Neural cell (in vitro differentiated cells): ENCODE measurements at regions not wholly inside any gene's neighbourhood (a gene's known extent, or its start where the extent isn't known, plus 50 kb on each side); places are given as distances from the start of the nearest gene placed in this dataset.
"Not testable (repeated sequence)": the region's sequence is repeated elsewhere in the genome, so short reads cannot be mapped to it uniquely, and the experiment has no call there.

Experiments
- H2AFZ ChIP-seq: fragments of 200-600, 300-800 bp; sonication (generic), shearing (Covaris generic); 2 replicates; pipeline ENCODE4 v1.6.0; 2014; ENCODE audit warnings: low read depth, mild to moderate bottlenecking, antibody characterized with exemption, low read length, moderate library complexity
- H3F3A ChIP-seq: fragments of 200-600 bp; shearing (Covaris generic); 2 replicates; pipeline ENCODE4 v1.6.1; 2016; ENCODE audit warnings: mild to moderate bottlenecking, moderate library complexity, mixed read lengths, antibody characterized with exemption, low read length; ENCODE audit not compliant: insufficient read depth, poor library complexity, severe bottlenecking
- H3K27ac ChIP-seq: fragments of 200-600, 300-800 bp; sonication (generic), shearing (Covaris generic); 2 replicates; pipeline ENCODE4 v1.5.1; 2014; ENCODE audit warnings: mild to moderate bottlenecking, low read length, moderate library complexity
- H3K27me3 ChIP-seq: fragments of 300-800, 200-600 bp; sonication (generic), shearing (Covaris generic); 2 replicates; pipeline ENCODE4 v1.6.0; 2014; ENCODE audit warnings: mild to moderate bottlenecking, low read depth, low read length, moderate library complexity; ENCODE audit not compliant: insufficient read depth
- H3K36me3 ChIP-seq: fragments of 300-800, 200-600 bp; sonication (generic), shearing (Covaris generic); 2 replicates; pipeline ENCODE4 v1.5.1; 2014; ENCODE audit warnings: mild to moderate bottlenecking, antibody characterized with exemption, low read length, moderate library complexity; ENCODE audit not compliant: insufficient read depth
- H3K4me2 ChIP-seq: fragments of 300-800, 200-600 bp; sonication (generic), shearing (Covaris generic); 2 replicates; pipeline ENCODE4 v1.6.0; 2014; ENCODE audit warnings: mild to moderate bottlenecking, low read length
- H3K4me3 ChIP-seq: fragments of 300-800, 200-600 bp; sonication (generic), shearing (Covaris generic); 2 replicates; pipeline ENCODE4 v1.5.1; 2014; ENCODE audit warnings: mild to moderate bottlenecking, low read length, moderate library complexity
- H3K79me2 ChIP-seq: fragments of 200-600 bp; shearing (Covaris generic); replicated peaks from 2 replicates; pipeline ENCODE4 v1.6.0; 2014; ENCODE audit warnings: mild to moderate bottlenecking, low read length, moderate library complexity; ENCODE audit not compliant: insufficient read depth
- H3K9ac ChIP-seq: fragments of 300-800, 200-600 bp; sonication (generic), shearing (Covaris generic); 2 replicates; pipeline ENCODE4 v1.6.1; 2016; ENCODE audit warnings: mild to moderate bottlenecking, low read length, mixed read lengths
- H3K9me2 ChIP-seq: fragments of 200-600 bp; shearing (Covaris generic); 2 replicates; pipeline ENCODE4 v1.6.1; 2016; ENCODE audit warnings: mild to moderate bottlenecking, low read length, mixed read lengths; ENCODE audit not compliant: insufficient read depth
- H3K9me3 ChIP-seq: fragments of 200-600, 300-800 bp; sonication (generic), shearing (Covaris generic); 2 replicates; pipeline ENCODE4 v1.6.1; 2016; ENCODE audit warnings: mild to moderate bottlenecking, mixed run types, low read length, moderate library complexity, mixed read lengths
- H4K20me1 ChIP-seq: fragments of 200-600 bp; shearing (Covaris generic); 2 replicates; pipeline ENCODE4 v1.6.1; 2016; ENCODE audit warnings: mild to moderate bottlenecking, mixed run types; ENCODE audit not compliant: insufficient read depth
- EP300 ChIP-seq: fragments of 450-650 bp; conservative IDR thresholded peaks from 2 replicates; pipeline ENCODE4 v1.6.1; 2014; ENCODE audit warnings: antibody characterized with exemption, mild to moderate bottlenecking, moderate library complexity; ENCODE audit not compliant: poor library complexity, severe bottlenecking
- EZH2 ChIP-seq: fragments of 200-600, 300-800 bp; shearing (Covaris generic), sonication (generic); IDR thresholded peaks from 2 replicates; pipeline ENCODE4 v1.6.1; 2014; ENCODE audit warnings: antibody characterized with exemption, low read length, borderline replicate concordance, mild to moderate bottlenecking; ENCODE audit not compliant: insufficient read depth, poor library complexity, severe bottlenecking
- MXI1 ChIP-seq: fragments of 450-650 bp; conservative IDR thresholded peaks from 2 replicates; pipeline ENCODE4 v1.6.1; 2014; ENCODE audit warnings: antibody characterized with exemption, mild to moderate bottlenecking; ENCODE audit not compliant: poor library complexity, severe bottlenecking
- POLR2AphosphoS5 ChIP-seq: IDR thresholded peaks from 2 replicates; pipeline ENCODE4 v1.6.1; 2012
- RAD21 ChIP-seq: fragments of 450-650 bp; conservative IDR thresholded peaks from 2 replicates; pipeline ENCODE4 v1.6.1; 2014; ENCODE audit warnings: antibody characterized with exemption, mild to moderate bottlenecking, moderate library complexity
- REST ChIP-seq: IDR thresholded peaks from 2 replicates; pipeline ENCODE4 v1.6.1; 2012; ENCODE audit warnings: borderline replicate concordance
- SMC3 ChIP-seq: fragments of 450-650 bp; conservative IDR thresholded peaks from 2 replicates; pipeline ENCODE4 v1.6.1; 2014; ENCODE audit warnings: antibody characterized with exemption, mild to moderate bottlenecking, moderate library complexity; ENCODE audit not compliant: poor library complexity
- TAF1 ChIP-seq: IDR thresholded peaks from 2 replicates; pipeline ENCODE4 v1.6.1; 2012; ENCODE audit warnings: low read depth
- TF ChIP-seq, protein P1 (sequence below): fragments of 450-650 bp; IDR thresholded peaks from 2 replicates; pipeline ENCODE4 v1.5.1; 2014; ENCODE audit warnings: antibody characterized with exemption, mild to moderate bottlenecking, moderate library complexity; ENCODE audit not compliant: poor library complexity, severe bottlenecking

DNA sequence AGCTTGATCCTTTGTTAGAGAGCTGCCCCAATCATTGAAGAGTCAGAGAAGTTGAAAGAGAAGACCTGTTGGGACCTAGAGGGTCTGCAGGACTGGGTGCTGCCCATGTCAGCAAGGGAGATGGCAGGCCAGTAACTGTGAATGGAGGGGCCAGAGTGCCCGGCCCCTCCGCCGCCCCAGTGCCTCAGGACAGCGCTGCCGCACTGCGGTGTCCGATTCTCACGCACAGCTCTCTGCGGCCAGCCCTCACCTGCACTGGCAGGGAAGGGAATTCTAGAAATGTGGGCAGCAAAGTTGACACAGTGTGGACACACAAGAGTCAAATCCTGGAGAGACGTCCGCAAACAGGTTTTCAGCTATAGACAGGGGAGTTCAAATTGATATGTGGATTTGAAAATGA is 373.5 kb downstream of the TCERG1L start:
- TF ChIP-seq MXI1 (no peak), TAF1 (no peak)
- TF ChIP-seq, protein P1, sequence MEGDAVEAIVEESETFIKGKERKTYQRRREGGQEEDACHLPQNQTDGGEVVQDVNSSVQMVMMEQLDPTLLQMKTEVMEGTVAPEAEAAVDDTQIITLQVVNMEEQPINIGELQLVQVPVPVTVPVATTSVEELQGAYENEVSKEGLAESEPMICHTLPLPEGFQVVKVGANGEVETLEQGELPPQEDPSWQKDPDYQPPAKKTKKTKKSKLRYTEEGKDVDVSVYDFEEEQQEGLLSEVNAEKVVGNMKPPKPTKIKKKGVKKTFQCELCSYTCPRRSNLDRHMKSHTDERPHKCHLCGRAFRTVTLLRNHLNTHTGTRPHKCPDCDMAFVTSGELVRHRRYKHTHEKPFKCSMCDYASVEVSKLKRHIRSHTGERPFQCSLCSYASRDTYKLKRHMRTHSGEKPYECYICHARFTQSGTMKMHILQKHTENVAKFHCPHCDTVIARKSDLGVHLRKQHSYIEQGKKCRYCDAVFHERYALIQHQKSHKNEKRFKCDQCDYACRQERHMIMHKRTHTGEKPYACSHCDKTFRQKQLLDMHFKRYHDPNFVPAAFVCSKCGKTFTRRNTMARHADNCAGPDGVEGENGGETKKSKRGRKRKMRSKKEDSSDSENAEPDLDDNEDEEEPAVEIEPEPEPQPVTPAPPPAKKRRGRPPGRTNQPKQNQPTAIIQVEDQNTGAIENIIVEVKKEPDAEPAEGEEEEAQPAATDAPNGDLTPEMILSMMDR = no peak
- no peaks in the 10 kb centered on the region for H3K36me3 ChIP-seq
- no peaks in the 10 kb centered on the region for H3K9me3 ChIP-seq
- no peaks in the 10 kb centered on the region for H3K79me2 ChIP-seq
- no peak overlapping the region for H3K4me3 ChIP-seq
- H2AFZ ChIP-seq = no peak overlapping the region
- H3K4me2 ChIP-seq = no peak overlapping the region
- H3K9ac ChIP-seq = no peak overlapping the region
- H4K20me1 ChIP-seq = no peaks in the 10 kb centered on the region
- no peaks in the 10 kb centered on the region for H3K9me2 ChIP-seq
- no peaks in the 10 kb centered on the region for H3F3A ChIP-seq
- H3K27me3 ChIP-seq = no peaks in the 10 kb centered on the region
- no peak overlapping the region for H3K27ac ChIP-seq

DNA sequence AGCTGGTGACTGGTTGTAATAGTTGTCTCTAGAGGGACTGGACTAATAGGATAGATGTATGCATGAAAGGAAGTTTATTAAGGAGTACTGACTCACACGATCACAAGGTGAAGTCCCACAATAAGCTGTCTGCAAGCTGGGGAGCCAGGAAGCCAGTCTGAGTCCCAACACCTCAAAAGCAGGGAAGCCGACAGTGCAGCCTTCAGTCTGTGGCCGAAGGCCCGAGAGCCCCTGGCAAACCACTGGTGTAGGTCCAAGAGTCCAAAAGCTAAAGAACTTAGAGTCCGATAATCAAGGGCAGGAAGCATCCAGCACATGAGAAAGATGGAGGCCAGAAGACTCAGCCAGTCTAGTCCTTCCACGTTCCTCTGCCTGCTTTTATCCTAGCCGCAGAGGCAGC is 372.6 kb downstream of the TCERG1L start:
- not testable (repeated sequence) for H3K27me3 ChIP-seq, H3K36me3 ChIP-seq, H3K79me2 ChIP-seq, H3K4me2 ChIP-seq, H3F3A ChIP-seq, H4K20me1 ChIP-seq, H3K4me3 ChIP-seq, H3K9me3 ChIP-seq, H3K27ac ChIP-seq, H3K9me2 ChIP-seq, H2AFZ ChIP-seq, H3K9ac ChIP-seq

DNA sequence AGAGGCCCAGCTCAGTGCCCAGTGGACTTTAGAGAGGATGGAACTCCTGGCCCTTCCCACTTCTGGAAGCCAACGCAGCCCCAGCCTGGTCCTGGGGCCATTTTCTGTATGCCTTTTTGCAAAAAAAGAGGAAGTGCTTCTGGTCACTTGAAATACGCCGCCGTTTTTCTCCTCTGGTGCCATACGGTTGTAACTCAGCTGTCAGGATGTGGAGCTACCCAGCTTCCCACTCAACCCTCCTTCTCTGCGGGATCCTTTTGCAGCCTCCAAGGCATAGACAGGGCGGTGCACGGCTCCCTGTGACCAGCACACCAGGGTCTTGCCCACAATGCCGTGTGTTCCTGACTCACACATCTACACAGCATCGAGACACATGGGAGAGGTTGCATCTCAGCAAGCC is 369.6 kb downstream of the TCERG1L start:
- H3K27me3 ChIP-seq = no peaks in the 10 kb centered on the region
- no peak overlapping the region for H3K9ac ChIP-seq
- H3K4me3 ChIP-seq = no peak overlapping the region
- no peaks in the 10 kb centered on the region for H3K9me3 ChIP-seq
- no peak overlapping the region for H3K4me2 ChIP-seq
- no peaks in the 10 kb centered on the region for H4K20me1 ChIP-seq
- TF ChIP-seq RAD21 (no peak), EP300 (no peak), MXI1 (no peak), SMC3 (no peak), POLR2AphosphoS5 (no peak), REST (no peak), TAF1 (no peak), EZH2 (no peak)
- TF ChIP-seq, protein P1 = no peak
- no peaks in the 10 kb centered on the region for H3K79me2 ChIP-seq
- H3F3A ChIP-seq = no peaks in the 10 kb centered on the region
- no peak overlapping the region for H2AFZ ChIP-seq
- H3K9me2 ChIP-seq = no peaks in the 10 kb centered on the region
- no peaks in the 10 kb centered on the region for H3K36me3 ChIP-seq
- H3K27ac ChIP-seq = no peak overlapping the region
